K562 (cell line): ENCODE measurements at regions not wholly inside any gene's neighbourhood (a gene's known extent, or its start where the extent isn't known, plus 50 kb on each side); places are given as distances from the start of the nearest gene placed in this dataset.

Experiments used
- ATAC-seq: fragments of 200-7000 bp; cut with Tn5 transposase; 3 replicates; pipeline ENCODE4 v1.9.1; 2020; ENCODE audit warnings: moderate library complexity
- BruUV-seq: library from RNA; stranded (reverse); fragments of 400-500 nt; replicated peaks from 2 replicates; lab custom pipeline; 2021; lab: Mats Ljungman, UMichigan
- CTCF ChIA-PET: fragments of 300-600 bp; formaldehyde crosslinking; extraction: SDS; loops from one replicate; lab custom pipeline; 2021; ENCODE audit warnings: low intra/inter-chr PET ratio; lab: Yijun Ruan, JAX
- POLR2A ChIA-PET: fragments of 300-600, 350-650 bp; sonication (Branson Sonifier 250); formaldehyde crosslinking; extraction: SDS; loops from one replicate; lab custom pipeline; 2021; ENCODE audit warnings: antibody characterized with exemption, inconsistent platforms; lab: Yijun Ruan, JAX
- DNase-seq, 4 experiments: peaks; one replicate each; pipeline versions ENCODE4 v3.0.0 to v3.0.0-alpha.2; 2011 to 2018; ENCODE audit warnings: low spot score in 3 of 4, mixed read lengths in 3 of 4; ENCODE audit errors: extremely low read depth in 1 of 4
- FAIRE-seq: peaks from 2 replicates; lab custom pipeline; 2011; peaks lifted over from hg19 to GRCh38; lab: Jason Lieb, UNC
- H2AFZ ChIP-seq: 2 replicates; pipeline ENCODE4 v1.6.0; 2011; ENCODE audit warnings: low read depth, low read length, control low read depth, inconsistent platforms
- H3K27ac ChIP-seq: fragments of 200-600 bp; 3 replicates; pipeline ENCODE4 v1.8.0; 2011; ENCODE audit warnings: low read depth, mild to moderate bottlenecking, control low read depth, inconsistent platforms, low read length, moderate library complexity, mixed read lengths; ENCODE audit errors: extremely low read depth
- H3K27me3 ChIP-seq, 2 experiments: fragments of 300-600 bp in 1 of 2; 2 replicates in 1 of 2; 3 replicates in 1 of 2; pipeline versions ENCODE4 v1.6.0 to v1.8.0; 2011; ENCODE audit warnings: inconsistent platforms in 2 of 2, low read length in 2 of 2, mild to moderate bottlenecking in 1 of 2, mixed read lengths in 1 of 2, moderate library complexity in 1 of 2; ENCODE audit not compliant: control insufficient read depth in 2 of 2, insufficient read depth in 2 of 2
- H3K36me3 ChIP-seq: fragments of 300-600 bp; 3 replicates; pipeline ENCODE4 v1.8.0; 2011; ENCODE audit warnings: mild to moderate bottlenecking, low read length, inconsistent platforms; ENCODE audit not compliant: control insufficient read depth, insufficient read depth
- H3K4me1 ChIP-seq, 2 experiments: fragments of 200-600 bp in 1 of 2; replicated peaks in 1 of 2; 2 replicates in 1 of 2; 3 replicates in 1 of 2; pipeline versions ENCODE4 v1.5.1 to v1.8.0; 2011; ENCODE audit warnings: inconsistent platforms in 2 of 2, low read length in 2 of 2, mild to moderate bottlenecking in 1 of 2, mixed read lengths in 1 of 2, moderate library complexity in 1 of 2; ENCODE audit not compliant: control insufficient read depth in 2 of 2, insufficient read depth in 2 of 2
- H3K4me2 ChIP-seq: 2 replicates; pipeline ENCODE4 v1.6.1; 2011; ENCODE audit warnings: low read length, control low read depth, inconsistent platforms, mixed read lengths; ENCODE audit not compliant: insufficient read depth
- H3K4me3 ChIP-seq: fragments of 200-600 bp; sonication (generic), shearing (Covaris generic); 2 replicates; pipeline ENCODE4 v1.5.1; 2016; ENCODE audit warnings: control low read depth, inconsistent platforms
- H3K79me2 ChIP-seq: fragments of 200-600 bp; 3 replicates; pipeline ENCODE4 v1.8.0; 2011; ENCODE audit warnings: low read length, inconsistent platforms; ENCODE audit not compliant: control insufficient read depth, insufficient read depth
- H3K9ac ChIP-seq, 2 experiments: 2 replicates each; pipeline versions ENCODE4 v1.6.0 to v1.6.1; 2011; ENCODE audit warnings: low read depth in 2 of 2, low read length in 2 of 2, control low read depth in 1 of 2, inconsistent platforms in 1 of 2, mild to moderate bottlenecking in 1 of 2, mixed read lengths in 1 of 2; ENCODE audit not compliant: insufficient read depth in 1 of 2
- H3K9me1 ChIP-seq: one replicate; pipeline ENCODE4 v1.6.0; 2011; ENCODE audit warnings: inconsistent platforms, mild to moderate bottlenecking, low read length, moderate library complexity; ENCODE audit not compliant: control insufficient read depth, insufficient read depth
- H3K9me3 ChIP-seq: replicated peaks from 2 replicates; pipeline ENCODE4 v1.5.1; 2011; ENCODE audit warnings: low read depth, low read length, inconsistent platforms; ENCODE audit not compliant: control insufficient read depth, insufficient read depth
- H4K20me1 ChIP-seq: replicated peaks from 2 replicates; pipeline ENCODE4 v1.6.1; 2011; ENCODE audit warnings: low read length, inconsistent platforms, mixed read lengths; ENCODE audit not compliant: control insufficient read depth, insufficient read depth
- CEBPG ChIP-seq, 3 experiments: fragments of 200-800 bp in 1 of 3; sonication (Bioruptor generic) in 1 of 3; sonication (generic) in 1 of 3; formaldehyde crosslinking in 1 of 3; IDR thresholded peaks in 2 of 3; conservative IDR thresholded peaks in 1 of 3; 2 replicates each; pipeline versions ENCODE4 v1.6.1 to v1.8.0; 2016 to 2022; ENCODE audit warnings: missing compliant biosample characterization in 2 of 3, missing genetic modification characterization in 2 of 3, mild to moderate bottlenecking in 1 of 3, missing genetic modification reagents in 1 of 3
- DDX20 ChIP-seq: fragments of 450-650 bp; IDR thresholded peaks from 2 replicates; pipeline ENCODE4 v1.6.1; 2016; ENCODE audit warnings: missing genetic modification characterization, low read depth, mild to moderate bottlenecking, missing compliant biosample characterization, moderate library complexity
- ZNF174 ChIP-seq: fragments of 250-450 bp; sonication (Bioruptor Pico); IDR thresholded peaks from 2 replicates; pipeline ENCODE4 v1.4.0; 2020; ENCODE audit warnings: mild to moderate bottlenecking
- ZNF431 ChIP-seq: sonication (generic); formaldehyde crosslinking; IDR thresholded peaks from 2 replicates; pipeline ENCODE4 v1.8.0; 2022; ENCODE audit warnings: mild to moderate bottlenecking, missing genetic modification reagents
- WGBS: fragments of 100-300 bp; shearing (Covaris generic); methylation state at CpG from one replicate; pipeline ENCODE4 v1.1.6; 2016; ENCODE audit warnings: low coverage, mixed read lengths; ENCODE audit not compliant: insufficient coverage; ENCODE audit errors: missing lambda C conversion rate; 5-methylcytosine and 5-hydroxymethylcytosine counted together
- in situ Hi-C: fragments of 300-500 bp; cut with MboI; formaldehyde crosslinking; loops from 4 replicates; pipeline ENCODE4 v1.15.0; 2018; ENCODE audit warnings: inconsistent platforms, mixed read lengths
- intact Hi-C: fragments of 100-400 bp; cut with micrococcal nuclease; formaldehyde crosslinking; loops from 2 replicates; pipeline ENCODE4 v1.14.2; 2022

DNA sequence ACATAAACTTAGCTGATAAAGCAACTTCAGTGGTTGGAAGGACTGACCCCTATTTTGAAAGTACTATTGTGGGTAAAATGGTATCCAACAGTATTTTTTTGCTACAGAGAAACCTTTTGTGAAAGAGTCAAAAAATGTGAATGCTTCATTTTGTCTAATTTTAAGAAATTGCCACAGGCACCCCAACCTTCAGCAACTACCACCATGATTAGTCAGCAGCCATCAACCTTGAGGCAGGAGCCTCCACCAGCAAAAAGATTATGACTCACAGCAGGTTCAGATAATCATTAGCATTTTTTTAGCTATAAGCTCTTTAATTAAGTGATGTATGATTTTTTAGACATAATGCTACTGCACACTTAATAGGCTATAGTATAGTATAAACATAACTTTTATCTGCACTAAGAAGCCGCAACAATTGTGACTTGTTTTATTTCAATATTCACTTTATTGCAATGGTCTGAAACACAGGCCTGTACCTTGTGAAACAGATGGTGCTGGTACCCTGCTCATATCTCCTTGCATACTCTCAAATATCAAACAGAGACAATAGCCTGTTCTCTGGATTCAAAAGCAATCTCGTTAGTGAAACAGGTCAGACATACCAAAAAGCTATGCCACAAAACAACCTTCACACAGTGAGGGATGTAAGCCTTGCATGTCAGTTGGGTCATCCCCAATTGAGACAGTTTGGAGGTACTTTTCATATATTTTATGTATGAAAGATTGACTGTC lies 261.2 kb upstream of the FAM174A start:
- H2AFZ ChIP-seq, result no peak overlapping the region
- ATAC-seq (no peak), DNase-seq (no peak), FAIRE-seq (no peak)
- WGBS, result 0% methylated on average over 2 of the region's 2 CpGs
- peaks cover 2% of the 10 kb centered on the region; the same call in 1 of the 2 replicates for H3K9me3 ChIP-seq
- intact Hi-C loops, result no loop called here
- H3K79me2 ChIP-seq, result no peaks in the 10 kb centered on the region
- BruUV-seq, result no TSS peak
- no peak overlapping the region for H3K4me2 ChIP-seq
- no peak overlapping the region for H3K4me3 ChIP-seq
- in situ Hi-C loops, result no loop called here
- no peaks in the 10 kb centered on the region for H3K9me1 ChIP-seq
- no peaks in the 10 kb centered on the region for H4K20me1 ChIP-seq
- ChIA-PET POLR2A (no interaction called here), CTCF (no interaction called here)
- no peak overlapping the region for H3K9ac ChIP-seq
- no peaks in the 10 kb centered on the region for H3K27me3 ChIP-seq
- H3K4me1 ChIP-seq, result no peaks in the 10 kb centered on the region
- no peak overlapping the region for H3K27ac ChIP-seq
- TF ChIP-seq ZNF174 (CRISPR knock-in tag) (no peak), CEBPG (CRISPR knock-in tag; IDR thresholded peaks at IDR 0.05) (no peak), CEBPG (tag; conservative IDR thresholded peaks at IDR 0.05 in 1 of 2, IDR thresholded peaks at IDR 0.05 in 1 of 2) (no peak), DDX20 (tag) (no peak), ZNF431 (CRISPR knock-in tag) (no peak)
- H3K36me3 ChIP-seq, result no peaks in the 10 kb centered on the region
